IPS-20b (cell line): ENCODE measurements at regions not wholly inside any gene's neighbourhood (a gene's known extent, or its start where the extent isn't known, plus 50 kb on each side); places are given as distances from the start of the nearest gene placed in this dataset.
"Not testable (repeated sequence)": the region's sequence is repeated elsewhere in the genome, so short reads cannot be mapped to it uniquely, and the experiment has no call there.

ENCODE experiments used
- H3K27ac ChIP-seq: one replicate; pipeline ENCODE4 v1.5.1; 2013; ENCODE audit warnings: low read length
- H3K27me3 ChIP-seq: 2 replicates; pipeline ENCODE4 v1.6.1; 2013; ENCODE audit warnings: mild to moderate bottlenecking, low read length, inconsistent platforms; ENCODE audit not compliant: insufficient read depth
- H3K36me3 ChIP-seq: 2 replicates; pipeline ENCODE4 v1.6.1; 2013; ENCODE audit warnings: low read depth, mild to moderate bottlenecking, inconsistent platforms, low read length, moderate library complexity; ENCODE audit not compliant: insufficient read depth
- H3K4me1 ChIP-seq: 2 replicates; pipeline ENCODE4 v1.6.1; 2013; ENCODE audit warnings: mild to moderate bottlenecking, control low read depth, inconsistent platforms, low read length, moderate library complexity; ENCODE audit not compliant: insufficient read depth
- H3K4me3 ChIP-seq: 2 replicates; pipeline ENCODE4 v1.5.1; 2013; ENCODE audit warnings: mild to moderate bottlenecking, low read length, inconsistent platforms
- H3K9ac ChIP-seq: 2 replicates; pipeline ENCODE4 v1.6.1; 2013; ENCODE audit warnings: low read depth, mild to moderate bottlenecking, inconsistent platforms, low read length, moderate library complexity
- H3K9me3 ChIP-seq: 2 replicates; pipeline ENCODE4 v1.6.1; 2013; ENCODE audit warnings: mild to moderate bottlenecking, low read depth, low read length, inconsistent platforms; ENCODE audit not compliant: insufficient read depth

DNA sequence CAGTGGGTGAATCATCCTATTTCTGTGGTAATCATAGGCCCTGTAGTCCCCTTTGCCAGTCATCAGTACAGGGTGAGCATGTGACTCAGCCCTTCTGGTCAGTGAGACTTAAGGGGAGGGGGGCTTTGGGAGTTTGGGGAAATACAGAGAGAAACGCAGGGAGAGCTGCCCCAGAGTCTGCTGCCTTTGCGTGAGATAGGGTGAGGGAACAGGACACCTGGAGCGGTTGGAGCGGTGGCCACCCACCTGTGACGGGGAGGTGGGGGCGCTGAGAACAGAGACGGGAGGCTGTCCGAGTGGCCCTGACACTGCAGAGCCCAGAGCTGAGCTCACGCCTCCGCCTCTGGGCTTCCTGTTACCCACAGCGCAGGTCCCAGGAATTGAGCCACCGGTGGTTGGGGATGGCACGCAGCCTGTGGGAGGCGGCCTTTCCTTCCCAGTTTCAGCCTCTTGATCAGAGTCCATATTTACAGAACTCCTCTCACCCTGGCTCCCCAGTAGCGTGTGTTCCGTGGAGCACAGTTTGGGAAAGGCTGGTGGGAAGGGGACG is 92.0 kb upstream of the ERCC6L2 start:
- H3K36me3 ChIP-seq = no peaks in the 10 kb centered on the region
- H3K27ac ChIP-seq = no peak overlapping the region
- no peak overlapping the region for H3K4me3 ChIP-seq
- H3K27me3 ChIP-seq = no peaks in the 10 kb centered on the region
- no peaks in the 10 kb centered on the region for H3K9me3 ChIP-seq
- no peak overlapping the region for H3K9ac ChIP-seq
- no peaks in the 10 kb centered on the region for H3K4me1 ChIP-seq

DNA sequence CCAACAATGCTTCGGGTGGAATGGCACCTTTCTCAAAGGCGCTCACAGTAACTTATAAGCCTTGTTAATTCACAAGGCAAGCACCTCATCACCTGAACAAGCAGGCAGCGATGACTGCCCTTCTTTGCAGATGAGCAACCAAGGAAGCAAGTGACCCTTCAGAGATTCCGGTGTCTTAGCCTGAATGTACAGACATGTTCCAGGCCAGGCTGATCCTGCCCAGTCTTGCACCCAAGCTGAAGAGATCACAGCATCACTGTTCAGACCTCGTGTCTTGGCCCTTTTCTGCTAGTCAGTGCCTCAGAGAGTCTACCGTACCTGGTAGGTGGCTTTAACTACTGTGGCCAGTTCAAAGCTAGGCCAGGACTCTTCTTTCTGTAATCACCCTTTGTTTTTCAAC is 94.7 kb upstream of the ERCC6L2 start:
- Histone ChIP-seq H3K9me3 (no peaks in the 10 kb centered on the region), H3K27me3 (no peaks in the 10 kb centered on the region), H3K9ac (no peak overlapping the region), H3K36me3 (no peaks in the 10 kb centered on the region), H3K27ac (no peak overlapping the region), H3K4me1 (no peaks in the 10 kb centered on the region), H3K4me3 (no peak overlapping the region)

DNA sequence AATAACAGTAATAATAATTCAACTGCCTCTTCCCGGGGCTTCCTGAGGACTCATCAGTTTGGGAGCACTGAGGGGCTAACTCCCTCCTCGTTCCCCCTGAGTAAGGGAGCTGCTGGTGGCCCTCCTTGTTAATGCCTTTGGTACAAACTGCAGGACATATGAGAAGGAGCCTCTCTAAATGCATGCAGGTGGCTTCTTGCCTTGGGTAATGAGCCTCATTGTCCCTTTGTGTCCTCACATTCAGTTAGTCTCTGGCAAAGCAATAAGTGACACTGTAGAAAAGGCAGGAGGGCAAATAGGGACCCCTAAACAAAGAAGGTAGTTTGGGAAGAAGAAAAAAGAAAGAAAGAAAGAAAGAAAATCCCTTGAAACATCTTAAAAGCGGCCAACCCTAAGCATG is 95.4 kb upstream of the ERCC6L2 start:
- Histone ChIP-seq H3K4me3 (no peak overlapping the region), H3K9ac (no peak overlapping the region), H3K27ac (no peak overlapping the region), H3K4me1 (no peaks in the 10 kb centered on the region), H3K36me3 (no peaks in the 10 kb centered on the region), H3K27me3 (0 out of 2 replicates have a peak, but pooled peaks cover 3% of the 10 kb centered on the region), H3K9me3 (no peaks in the 10 kb centered on the region)

DNA sequence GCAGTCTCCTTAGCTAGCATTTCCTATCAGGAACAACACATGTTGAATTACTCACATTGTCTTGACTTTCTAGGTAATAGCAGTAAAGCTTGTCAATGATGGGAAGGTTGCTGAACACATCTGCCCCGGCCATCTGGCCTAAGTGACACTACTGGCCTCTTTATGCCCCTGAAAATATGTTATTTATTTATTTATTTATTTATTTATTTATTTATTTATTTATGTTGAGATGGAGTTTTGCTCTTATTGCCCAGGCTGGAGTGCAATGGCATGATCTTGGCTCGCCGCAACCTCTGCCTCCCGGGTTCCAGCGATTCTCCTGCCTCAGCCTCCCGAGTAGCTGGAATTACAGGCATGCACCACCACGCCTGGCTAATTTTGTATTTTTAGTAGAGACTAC is 95.9 kb upstream of the ERCC6L2 start:
- not testable (repeated sequence) for H3K4me3 ChIP-seq, H3K27ac ChIP-seq, H3K9ac ChIP-seq

DNA sequence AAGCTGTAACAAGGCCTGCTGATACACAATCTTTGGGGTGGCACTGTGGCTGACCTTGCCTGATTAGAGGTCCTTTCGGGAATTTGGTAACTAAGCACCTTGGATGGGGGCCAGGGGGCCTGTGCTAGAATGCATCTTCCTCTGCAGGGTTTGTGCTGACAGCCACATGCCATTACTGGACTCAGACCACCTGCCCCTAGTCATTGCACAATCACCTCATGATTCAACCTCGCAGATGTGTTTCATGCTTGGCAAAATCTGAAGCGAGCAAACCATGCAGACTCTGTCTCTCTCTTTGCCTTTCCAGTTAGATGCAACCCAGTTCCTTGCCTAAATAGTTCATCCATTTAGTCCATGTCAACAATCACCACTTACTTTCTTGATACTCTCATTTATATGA is 96.5 kb upstream of the ERCC6L2 start:
- Histone ChIP-seq H3K4me1 (no peaks in the 10 kb centered on the region), H3K27ac (no peak overlapping the region), H3K4me3 (no peak overlapping the region), H3K9me3 (no peaks in the 10 kb centered on the region), H3K9ac (no peak overlapping the region), H3K36me3 (no peaks in the 10 kb centered on the region), H3K27me3 (peaks cover 3% of the 10 kb centered on the region; the same call in 1 of the 2 replicates)

More for the DNA sequence above, 95.9 kb upstream of the ERCC6L2 start:
- not testable (repeated sequence) for H3K27me3 ChIP-seq, H3K36me3 ChIP-seq, H3K4me1 ChIP-seq, H3K9me3 ChIP-seq

DNA sequence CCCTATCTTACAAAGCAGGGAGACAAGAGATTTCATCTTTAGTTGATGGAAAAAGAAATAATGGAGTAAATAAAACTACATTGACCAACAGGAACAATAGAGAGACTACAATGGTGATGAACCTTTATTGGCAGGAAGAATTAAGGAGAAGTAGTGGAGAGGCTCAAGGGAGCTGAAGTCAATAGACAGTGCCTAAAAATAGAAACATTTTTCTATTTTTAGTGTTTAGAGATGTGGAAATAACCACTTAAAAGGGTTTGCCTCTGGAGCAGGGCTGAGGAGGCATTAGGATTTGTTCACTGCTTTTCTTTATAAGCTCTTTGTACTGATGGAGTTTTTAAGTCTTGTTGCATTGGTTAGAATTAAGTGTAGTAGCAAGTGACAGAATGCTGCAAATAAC is 98.4 kb upstream of the ERCC6L2 start:
- H3K36me3 ChIP-seq = no peaks in the 10 kb centered on the region
- no peaks in the 10 kb centered on the region for H3K9me3 ChIP-seq
- H3K27me3 ChIP-seq = peaks cover 20% of the 10 kb centered on the region; the same call in 1 of the 2 replicates
- no peak overlapping the region for H3K27ac ChIP-seq
- H3K9ac ChIP-seq = no peak overlapping the region
- peaks cover 11% of the 10 kb centered on the region; the same call in 1 of the 2 replicates for H3K4me1 ChIP-seq
- H3K4me3 ChIP-seq = no peak overlapping the region

DNA sequence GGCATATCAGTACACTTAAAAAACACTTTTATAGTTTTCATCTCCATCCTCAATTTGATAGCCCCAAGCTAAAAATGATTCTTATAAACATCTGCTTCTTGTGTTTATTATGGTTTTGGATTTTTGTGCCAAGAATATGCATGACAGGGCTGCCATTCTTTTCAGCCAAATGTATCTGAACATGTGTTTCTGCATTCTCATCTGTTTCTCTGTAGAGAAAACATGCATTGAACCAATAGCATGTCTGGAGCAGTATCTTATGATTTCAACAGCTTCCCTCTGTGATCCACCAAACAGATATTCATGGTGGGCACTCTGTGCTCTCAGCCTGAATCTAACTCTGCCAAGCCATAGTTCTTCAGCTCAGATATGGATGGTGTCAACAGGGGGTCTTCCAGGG is 99.3 kb upstream of the ERCC6L2 start:
- Histone ChIP-seq H3K4me3 (no peak overlapping the region), H3K27ac (no peak overlapping the region), H3K4me1 (peaks cover 19% of the 10 kb centered on the region; the same call in 1 of the 2 replicates), H3K27me3 (peaks cover 29% of the 10 kb centered on the region; the same call in 1 of the 2 replicates), H3K9me3 (no peaks in the 10 kb centered on the region), H3K36me3 (no peaks in the 10 kb centered on the region), H3K9ac (no peak overlapping the region)

DNA sequence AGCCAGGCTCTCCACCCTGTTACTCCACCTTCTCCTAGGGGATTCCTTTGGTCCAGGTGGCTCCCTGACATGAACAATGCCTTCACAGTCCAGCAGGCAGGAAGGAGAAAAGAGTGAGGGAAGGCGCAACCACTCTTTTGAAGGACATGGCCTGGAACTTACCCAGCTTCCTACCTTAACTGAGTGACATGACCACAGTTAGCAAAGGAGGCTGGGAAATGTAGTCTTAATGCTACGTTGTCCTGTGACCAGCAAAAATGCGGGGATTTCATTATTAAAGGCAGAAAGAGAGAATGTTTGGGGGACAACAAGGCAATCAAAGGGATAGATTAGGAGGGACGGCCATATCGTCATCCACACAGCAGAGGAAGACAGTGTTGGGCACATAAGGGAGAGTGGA is 100.3 kb upstream of the ERCC6L2 start:
- Histone ChIP-seq H3K36me3 (no peaks in the 10 kb centered on the region), H3K27ac (no peak overlapping the region), H3K9me3 (no peaks in the 10 kb centered on the region), H3K4me1 (peaks cover 28% of the 10 kb centered on the region; the same call in 1 of the 2 replicates), H3K4me3 (no peak overlapping the region), H3K27me3 (peaks cover 39% of the 10 kb centered on the region), H3K9ac (no peak overlapping the region)

DNA sequence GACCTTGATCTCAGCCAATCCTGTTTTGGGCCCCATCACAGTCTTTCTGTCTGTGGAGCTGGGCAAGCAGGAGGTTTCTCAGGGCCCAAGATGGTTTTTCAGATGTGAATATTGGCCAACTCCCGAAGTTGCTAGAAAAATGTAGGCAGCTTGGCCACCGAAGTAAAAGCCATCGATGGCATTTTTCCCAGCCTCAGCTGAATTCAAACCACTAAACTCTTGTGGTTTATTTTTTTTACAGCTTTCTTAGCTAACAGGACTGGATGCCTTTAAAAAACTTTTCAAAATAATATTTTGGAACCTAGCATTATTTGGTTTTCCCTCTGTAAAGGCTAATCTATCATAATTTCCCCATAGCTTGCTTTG is 102.5 kb upstream of the ERCC6L2 start:
- Histone ChIP-seq H3K4me3 (no peak overlapping the region; the same call in 1 of the 2 replicates), H3K4me1 (peaks cover 31% of the 10 kb centered on the region; the same call in 1 of the 2 replicates), H3K36me3 (no peaks in the 10 kb centered on the region), H3K27ac (no peak overlapping the region), H3K9ac (no peak overlapping the region), H3K9me3 (no peaks in the 10 kb centered on the region), H3K27me3 (peaks cover 49% of the 10 kb centered on the region)

DNA sequence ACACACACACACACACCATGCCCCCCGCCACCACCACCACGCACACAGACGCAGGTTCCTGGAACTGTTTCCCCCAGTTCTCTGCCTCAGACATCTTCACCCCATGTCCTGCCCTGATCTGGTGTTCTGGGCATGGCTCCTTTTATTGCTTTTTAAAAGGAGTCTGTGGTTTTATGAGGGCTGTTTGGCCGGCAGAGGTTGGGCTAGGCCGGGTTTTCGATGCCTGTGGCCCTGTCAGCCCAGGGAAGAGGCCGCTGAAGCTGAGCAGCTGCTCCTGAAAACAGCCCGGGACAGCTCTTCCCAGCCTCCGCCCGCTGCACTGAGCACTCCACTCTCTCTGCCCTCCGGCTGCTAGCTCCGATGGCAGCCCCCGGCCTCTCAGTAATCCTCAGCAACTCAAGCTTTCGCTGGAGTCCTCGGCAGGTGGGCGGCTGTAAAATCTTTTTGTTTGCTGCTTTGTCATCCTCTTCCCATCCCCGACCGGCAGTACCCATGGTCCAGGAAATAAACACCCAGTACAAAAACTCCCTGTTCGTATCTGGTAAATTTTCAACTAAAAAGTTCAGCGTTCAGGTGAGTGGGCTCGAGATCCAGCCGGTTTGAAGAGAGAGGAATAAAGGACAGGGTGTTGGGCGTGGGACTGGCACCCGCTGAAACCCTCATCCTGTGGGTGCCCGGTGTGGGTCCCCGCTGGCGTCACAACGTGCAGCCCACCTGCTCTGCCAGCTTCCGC is 103.0 kb upstream of the ERCC6L2 start:
- H3K36me3 ChIP-seq = no peaks in the 10 kb centered on the region
- H3K9ac ChIP-seq = no peak overlapping the region; the same call in 1 of the 2 replicates

DNA sequence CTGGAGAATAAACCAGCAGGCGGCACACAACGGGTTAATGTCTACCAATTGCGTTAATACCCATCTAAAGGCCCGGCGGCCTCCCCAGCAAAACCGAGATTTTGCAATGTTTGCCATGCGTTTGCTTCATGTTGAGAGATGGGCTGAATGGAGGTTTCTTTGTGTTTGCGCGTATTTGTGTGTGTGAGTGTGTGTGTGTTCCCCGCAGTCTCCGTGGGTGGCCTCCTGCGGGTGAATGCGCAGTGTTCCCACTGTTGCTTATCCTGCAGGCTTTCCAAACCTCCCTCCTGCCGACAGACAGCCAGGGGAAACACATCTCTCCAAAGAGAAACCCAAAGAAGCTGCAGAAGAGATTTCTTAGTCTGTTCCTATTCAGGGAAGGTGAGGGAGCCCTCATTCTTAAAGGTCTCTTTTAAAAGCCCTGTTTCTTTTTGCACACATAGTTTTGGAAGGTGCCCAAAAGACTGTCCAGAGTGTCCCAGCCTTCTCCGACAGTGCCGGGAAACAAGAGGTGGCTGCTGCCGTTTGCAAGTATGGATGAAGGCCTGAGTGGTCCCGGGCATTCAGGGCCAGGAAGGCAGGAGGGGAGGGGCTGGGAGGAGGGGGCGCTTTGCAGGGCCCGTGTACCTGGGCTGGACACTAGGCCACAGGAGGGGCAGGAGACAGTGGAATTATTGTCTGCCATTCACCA is 103.8 kb upstream of the ERCC6L2 start:
- H3K36me3 ChIP-seq = no peaks in the 10 kb centered on the region
- peak overlapping the region; percentile 20 for H3K4me3 ChIP-seq
- H3K9me3 ChIP-seq = no peaks in the 10 kb centered on the region
- H3K4me1 ChIP-seq = peaks cover 35% of the 10 kb centered on the region; the same call in 1 of the 2 replicates
- H3K27ac ChIP-seq = no peak overlapping the region
- H3K9ac ChIP-seq = peak overlapping the region; percentile 27; the same call in 1 of the 2 replicates
- peaks cover 49% of the 10 kb centered on the region for H3K27me3 ChIP-seq

More for the DNA sequence above, 103.0 kb upstream of the ERCC6L2 start:
- Histone ChIP-seq H3K27ac (no peak overlapping the region), H3K9me3 (no peaks in the 10 kb centered on the region), H3K4me3 (no peak overlapping the region; the same call in 1 of the 2 replicates), H3K27me3 (peaks cover 49% of the 10 kb centered on the region), H3K4me1 (peaks cover 31% of the 10 kb centered on the region; the same call in 1 of the 2 replicates)
